ENCODE measurements at regions not wholly inside any gene's neighbourhood (a gene's known extent, or its start where the extent isn't known, plus 50 kb on each side); places are given as distances from the start of the nearest gene placed in this dataset.

- DNase-seq = no peak
- H3K27me3 ChIP-seq (replicated peaks in 1 of 7) = no peaks in the 10 kb centered on the region
- no peak for TF ChIP-seq CTCF (IDR thresholded peaks at IDR 0.05 in 8 of 11, conservative IDR thresholded peaks at IDR 0.05 in 3 of 11)
- TF ChIP-seq POLR2A (IDR thresholded peaks at IDR 0.05) = no peak
- no peak for TF ChIP-seq POLR2AphosphoS5 (IDR thresholded peaks at IDR 0.05)
- no peak overlapping the region for H3K4me3 ChIP-seq
- 76 to 86% (median 79%) methylated on average over 5 of the region's 5 CpGs for WGBS, 5 donors
- H3K4me1 ChIP-seq = no peaks in the 10 kb centered on the region
- intact Hi-C loops (cut with DNase I; ENCODE audit: low total_unique reads) = no loop called here
- H3K36me3 ChIP-seq = no peaks in the 10 kb centered on the region
- peaks cover 0 to 8% (median 0%) of the 10 kb centered on the region in 8 donors for H3K9me3 ChIP-seq
- no peak overlapping the region for H3K27ac ChIP-seq
These were observed 193.7 kb downstream of the TFAP2A start for GRCh38 chr6:10221178-10221577.

GRCh38 chr6:10219510-10219909, 195.4 kb downstream of the TFAP2A start:
- intact Hi-C loops (cut with DNase I; ENCODE audit: low total_unique reads) = no loop called here
- WGBS, 5 donors = 73 to 90% (median 80%) methylated on average over 2 of the region's 2 CpGs
- DNase-seq = no peak
- H3K36me3 ChIP-seq = no peaks in the 10 kb centered on the region
- H3K27ac ChIP-seq = no peak overlapping the region
- peaks cover 0 to 7% (median 0%) of the 10 kb centered on the region in 7 donors for H3K27me3 ChIP-seq (replicated peaks in 1 of 7)
- TF ChIP-seq POLR2A (IDR thresholded peaks at IDR 0.05) = no peak
- no peak for TF ChIP-seq CTCF (IDR thresholded peaks at IDR 0.05 in 8 of 11, conservative IDR thresholded peaks at IDR 0.05 in 3 of 11)
- TF ChIP-seq POLR2AphosphoS5 (IDR thresholded peaks at IDR 0.05) = no peak
- H3K4me1 ChIP-seq = no peaks in the 10 kb centered on the region
- H3K9me3 ChIP-seq = no peaks in the 10 kb centered on the region
- H3K4me3 ChIP-seq = no peak overlapping the region

GRCh38 chr6:10217111-10217510, 197.8 kb downstream of the TFAP2A start:
- DNase-seq = no peak
- intact Hi-C loops (cut with DNase I; ENCODE audit: low total_unique reads) = no loop called here
- Histone ChIP-seq H3K36me3 (no peaks in the 10 kb centered on the region), H3K4me1 (no peaks in the 10 kb centered on the region), H3K4me3 (no peak overlapping the region), H3K9me3 (no peaks in the 10 kb centered on the region), H3K27me3 (replicated peaks in 1 of 7) (peaks cover 0 to 7% (median 0%) of the 10 kb centered on the region in 7 donors), H3K27ac (no peak overlapping the region)
- WGBS, 5 donors = 73 to 79% (median 76%) methylated on average over 5 of the region's 5 CpGs
- no peak for TF ChIP-seq CTCF (IDR thresholded peaks at IDR 0.05 in 8 of 11, conservative IDR thresholded peaks at IDR 0.05 in 3 of 11)
- no peak for TF ChIP-seq POLR2AphosphoS5 (IDR thresholded peaks at IDR 0.05)
- TF ChIP-seq POLR2A (IDR thresholded peaks at IDR 0.05) = no peak

GRCh38 chr6:10215326-10216110, 199.4 kb downstream of the TFAP2A start:
- 85 to 95% (median 90%) methylated on average over 7 of the region's 7 CpGs for WGBS, 5 donors
- no peak for TF ChIP-seq POLR2A (IDR thresholded peaks at IDR 0.05)
- no peak for TF ChIP-seq POLR2AphosphoS5 (IDR thresholded peaks at IDR 0.05)
- TF ChIP-seq CTCF (IDR thresholded peaks at IDR 0.05 in 8 of 11, conservative IDR thresholded peaks at IDR 0.05 in 3 of 11) = no peak

More at GRCh38 chr6:10215326-10216110, 199.4 kb downstream of the TFAP2A start:
- DNase-seq = no peak
- H3K27me3 ChIP-seq (replicated peaks in 1 of 7) = peaks cover 0 to 7% (median 0%) of the 10 kb centered on the region in 7 donors
- no peaks in the 10 kb centered on the region for H3K9me3 ChIP-seq
- H3K36me3 ChIP-seq = no peaks in the 10 kb centered on the region
- intact Hi-C loops (cut with DNase I; ENCODE audit: low total_unique reads) = no loop called here
- no peaks in the 10 kb centered on the region for H3K4me1 ChIP-seq
- no peak overlapping the region for H3K27ac ChIP-seq
- no peak overlapping the region for H3K4me3 ChIP-seq

All from spleen (tissue), 11 donors.